GM21423 (cell line): ENCODE measurements at regions not wholly inside any gene's neighbourhood (a gene's known extent, or its start where the extent isn't known, plus 50 kb on each side); places are given as distances from the start of the nearest gene placed in this dataset.
"Not testable (repeated sequence)": the region's sequence is repeated elsewhere in the genome, so short reads cannot be mapped to it uniquely, and the experiment has no call there.

Experiments used
- ATAC-seq: cut with Tn5 transposase; IDR thresholded peaks from one replicate; pipeline ENCODE4 v1.9.1; 2021; ENCODE audit warnings: mild to moderate bottlenecking, moderate library complexity; ENCODE audit not compliant: unreplicated experiment

- ATAC-seq: no peak
These were observed 531.0 kb downstream of the SMARCA1 start for GRCh38 chrX:128992107-128992971.

- no peak for ATAC-seq
These were observed 547.5 kb downstream of the SMARCA1 start for GRCh38 chrX:128975745-128976144.

GRCh38 chrX:128973033-128973432 is 550.3 kb downstream of the SMARCA1 start:
- no peak for ATAC-seq

- ATAC-seq: no peak
These were observed 562.0 kb downstream of the SMARCA1 start for GRCh38 chrX:128961290-128961689.

GRCh38 chrX:128954697-128955096 is 568.6 kb downstream of the SMARCA1 start:
- ATAC-seq: not testable (repeated sequence)

- ATAC-seq: no peak
These were observed 592.2 kb downstream of the SMARCA1 start for GRCh38 chrX:128931071-128931470.

- ATAC-seq: no peak
These were observed 593.8 kb downstream of the SMARCA1 start for GRCh38 chrX:128929271-128930057.

GRCh38 chrX:128928636-128929035 is 594.7 kb downstream of the SMARCA1 start:
- ATAC-seq: no peak

- ATAC-seq: no peak
These were observed 595.9 kb downstream of the SMARCA1 start for GRCh38 chrX:128927363-128927762.

- no peak for ATAC-seq
These were observed 616.5 kb downstream of the SMARCA1 start for GRCh38 chrX:128906753-128907152.

- ATAC-seq: no peak
These were observed 622.3 kb downstream of the SMARCA1 start for GRCh38 chrX:128901018-128901417.

- ATAC-seq: no peak
These were observed 625.7 kb downstream of the SMARCA1 start for GRCh38 chrX:128897621-128898020.

GRCh38 chrX:128891554-128891953 is 631.7 kb downstream of the SMARCA1 start:
- no peak for ATAC-seq

- no peak for ATAC-seq
These were observed 638.9 kb downstream of the SMARCA1 start for GRCh38 chrX:128884430-128884829.

GRCh38 chrX:128883650-128884049 is 639.6 kb downstream of the SMARCA1 start:
- ATAC-seq: no peak

- no peak for ATAC-seq
These were observed 652.9 kb downstream of the SMARCA1 start for GRCh38 chrX:128870361-128870760.

GRCh38 chrX:128862557-128862956 is 660.7 kb downstream of the SMARCA1 start:
- no peak for ATAC-seq

GRCh38 chrX:128848374-128848773 is 674.9 kb downstream of the SMARCA1 start:
- no peak for ATAC-seq

GRCh38 chrX:128846385-128846784 is 676.9 kb downstream of the SMARCA1 start:
- no peak for ATAC-seq

GRCh38 chrX:128818690-128819089 is 704.6 kb downstream of the SMARCA1 start:
- ATAC-seq: no peak

- ATAC-seq: no peak
These were observed 706.4 kb downstream of the SMARCA1 start for GRCh38 chrX:128816919-128817318.

GRCh38 chrX:128807367-128807766 is 715.9 kb downstream of the SMARCA1 start:
- ATAC-seq: no peak
